Stimulated activated CD4-positive, alpha-beta T cell treated with anti-CD3 and anti-CD28 coated beads, Interleukin-2, amount 100 ng/mL, for 24 hours (primary cell): ENCODE measurements at regions not wholly inside any gene's neighbourhood (a gene's known extent, or its start where the extent isn't known, plus 50 kb on each side); places are given as distances from the start of the nearest gene placed in this dataset.
"Not testable (repeated sequence)": the region's sequence is repeated elsewhere in the genome, so short reads cannot be mapped to it uniquely, and the experiment has no call there.

Experiments
- DNase-seq, 2 donors: peaks; one replicate each; pipeline ENCODE4 v3.0.0-alpha.2; 2020

GRCh38 chr2:122023059-122023864 lies 267.8 kb downstream of the TSN start:
- no peak for DNase-seq

GRCh38 chr2:122027510-122028217 lies 272.2 kb downstream of the TSN start:
- DNase-seq: no peak

GRCh38 chr2:122028371-122029100 lies 273.1 kb downstream of the TSN start:
- DNase-seq: no peak

GRCh38 chr2:122029456-122029855 lies 274.0 kb downstream of the TSN start:
- no peak for DNase-seq

GRCh38 chr2:122029945-122030344 lies 274.5 kb downstream of the TSN start:
- no peak for DNase-seq

GRCh38 chr2:122031544-122032263 lies 276.3 kb downstream of the TSN start:
- DNase-seq: no peak

- DNase-seq: no peak
Measured at GRCh38 chr2:122032264-122032645, 276.8 kb downstream of the TSN start.

- DNase-seq: no peak
Measured at GRCh38 chr2:122033778-122034177, 278.3 kb downstream of the TSN start.

GRCh38 chr2:122034344-122034743 lies 278.9 kb downstream of the TSN start:
- no peak for DNase-seq

- DNase-seq: no peak
Measured at GRCh38 chr2:122034777-122035176, 279.3 kb downstream of the TSN start.

GRCh38 chr2:122038816-122039215 lies 283.4 kb downstream of the TSN start:
- DNase-seq: not testable (repeated sequence)

- DNase-seq: no peak
Measured at GRCh38 chr2:122041455-122041854, 286.0 kb downstream of the TSN start.

- DNase-seq: not testable (repeated sequence)
Measured at GRCh38 chr2:122051659-122052058, 296.2 kb downstream of the TSN start.

GRCh38 chr2:122055521-122055931 lies 300.1 kb downstream of the TSN start:
- DNase-seq: no peak

GRCh38 chr2:122056853-122057252 lies 301.4 kb downstream of the TSN start:
- DNase-seq: no peak

GRCh38 chr2:122061206-122061605 lies 305.8 kb downstream of the TSN start:
- DNase-seq: no peak

- no peak for DNase-seq
Measured at GRCh38 chr2:122061831-122062230, 306.4 kb downstream of the TSN start.

GRCh38 chr2:122062506-122062905 lies 307.1 kb downstream of the TSN start:
- no peak for DNase-seq

GRCh38 chr2:122063716-122064115 lies 308.3 kb downstream of the TSN start:
- DNase-seq: no peak

- no peak for DNase-seq
Measured at GRCh38 chr2:122070241-122070731, 314.8 kb downstream of the TSN start.

- DNase-seq: no peak
Measured at GRCh38 chr2:122072666-122073065, 317.2 kb downstream of the TSN start.

GRCh38 chr2:122074201-122074600 lies 318.8 kb downstream of the TSN start:
- DNase-seq: no peak

- no peak for DNase-seq
Measured at GRCh38 chr2:122075381-122075780, 319.9 kb downstream of the TSN start.
